Uterus (tissue), 2 donors: ENCODE measurements at regions not wholly inside any gene's neighbourhood (a gene's known extent, or its start where the extent isn't known, plus 50 kb on each side); places are given as distances from the start of the nearest gene placed in this dataset.

Source experiments
- CTCF ChIP-seq, 4 experiments: fragments of 200-600 bp in 2 of 4; fragments of 450-650 bp in 2 of 4; sonication (generic) in 2 of 4; IDR thresholded peaks; one replicate each; pipeline ENCODE4 v1.5.1; 2016 to 2019; ENCODE audit warnings: antibody characterized with exemption in 4 of 4, mild to moderate bottlenecking in 2 of 4, moderate library complexity in 1 of 4
- POLR2A ChIP-seq, 2 donors: fragments of 450-650 bp; IDR thresholded peaks; one replicate each; pipeline ENCODE4 v1.6.1; 2016; ENCODE audit warnings: antibody characterized with exemption in 2 of 2, mild to moderate bottlenecking in 1 of 2, moderate library complexity in 1 of 2

GRCh38 chr2:187942876-187943275, 348.8 kb upstream of the GULP1 start:
- no peak for TF ChIP-seq CTCF (IDR thresholded peaks at IDR 0.05)
- TF ChIP-seq POLR2A (IDR thresholded peaks at IDR 0.05), result no peak
